Epithelial cell of proximal tubule (primary cell): ENCODE measurements at regions not wholly inside any gene's neighbourhood (a gene's known extent, or its start where the extent isn't known, plus 50 kb on each side); places are given as distances from the start of the nearest gene placed in this dataset.

Source experiments
- DNase-seq: peaks from one replicate; pipeline ENCODE4 v3.0.0-alpha.2; 2011; ENCODE audit warnings: low read depth
- H3K4me3 ChIP-seq: 2 replicates; pipeline ENCODE4 v1.5.1; 2011; ENCODE audit warnings: low read depth, mild to moderate bottlenecking, low read length
- CTCF ChIP-seq: conservative IDR thresholded peaks from 2 replicates; pipeline ENCODE4 v1.5.1; 2012; ENCODE audit warnings: low read depth, mild to moderate bottlenecking, low read length

GRCh38 chr14:53879022-53879686 lies 77.5 kb downstream of the BMP4 start:
- no peak for DNase-seq
- no peak for TF ChIP-seq CTCF
- no peak overlapping the region for H3K4me3 ChIP-seq

DNA sequence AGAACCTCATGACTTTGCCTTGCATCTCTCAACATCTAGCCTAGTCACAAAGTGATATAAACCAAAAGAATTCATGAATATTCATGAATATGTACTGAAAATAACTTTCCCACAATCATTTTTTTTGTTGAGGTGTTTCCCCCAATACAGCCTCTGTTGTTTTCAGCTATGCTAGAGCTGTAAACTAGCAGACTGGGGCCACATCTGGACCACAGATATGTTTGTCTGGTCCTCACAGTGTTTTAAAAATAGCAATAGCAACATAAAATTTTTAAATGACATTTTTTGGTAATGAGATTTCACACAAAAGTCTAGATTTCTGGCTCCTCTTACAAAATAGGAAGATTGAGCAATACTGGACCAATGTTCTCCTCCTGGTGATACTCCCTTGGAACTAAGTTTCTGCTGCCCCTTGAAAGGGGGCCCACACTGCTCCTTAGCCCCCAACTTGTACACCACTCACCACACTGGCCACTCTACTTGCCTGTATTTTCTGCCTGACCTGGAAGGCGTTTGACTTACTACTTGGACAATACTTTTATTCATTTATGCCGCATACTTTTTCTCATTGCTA lies 81.2 kb downstream of the BMP4 start:
- no peak for DNase-seq
- TF ChIP-seq CTCF, result no peak
- no peak overlapping the region for H3K4me3 ChIP-seq

- no peak for TF ChIP-seq CTCF
- no peak for DNase-seq
Observed at GRCh38 chr14:53874704-53875103, 81.9 kb downstream of the BMP4 start.

GRCh38 chr14:53872681-53873089 lies 83.9 kb downstream of the BMP4 start:
- no peak overlapping the region for H3K4me3 ChIP-seq
- TF ChIP-seq CTCF, result no peak
- no peak for DNase-seq

More at GRCh38 chr14:53874704-53875103, 81.9 kb downstream of the BMP4 start:
- H3K4me3 ChIP-seq, result no peak overlapping the region

GRCh38 chr14:53871951-53872350 lies 84.7 kb downstream of the BMP4 start:
- H3K4me3 ChIP-seq, result no peak overlapping the region
- TF ChIP-seq CTCF, result no peak
- no peak for DNase-seq

GRCh38 chr14:53871011-53871410 lies 85.6 kb downstream of the BMP4 start:
- DNase-seq, result no peak
- TF ChIP-seq CTCF, result no peak

DNA sequence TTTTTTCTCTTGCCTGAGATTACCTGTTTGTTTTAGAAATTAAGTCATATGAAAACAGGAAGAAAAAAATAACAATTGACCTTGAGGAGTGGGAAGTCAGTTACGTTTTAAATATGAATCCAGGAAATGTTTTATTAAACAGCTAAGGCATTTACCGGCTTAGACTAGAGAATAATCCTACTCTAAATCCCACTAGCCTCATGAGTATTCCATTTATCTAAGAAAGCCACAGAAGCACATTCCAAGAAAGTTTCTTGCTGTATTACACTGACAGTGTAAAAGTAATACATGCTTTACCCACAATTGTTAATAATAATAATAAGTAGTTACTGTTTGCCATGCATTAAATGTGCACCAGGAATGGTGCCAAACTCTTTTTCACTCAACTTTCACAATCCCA lies 90.9 kb downstream of the BMP4 start:
- no peak for TF ChIP-seq CTCF
- no peak overlapping the region for H3K4me3 ChIP-seq
- DNase-seq, result no peak

More at GRCh38 chr14:53871011-53871410, 85.6 kb downstream of the BMP4 start:
- no peak overlapping the region for H3K4me3 ChIP-seq
